NCI-H2029 (cell line): ENCODE measurements at regions not wholly inside any gene's neighbourhood (a gene's known extent, or its start where the extent isn't known, plus 50 kb on each side); places are given as distances from the start of the nearest gene placed in this dataset.

ENCODE experiments used
- DNase-seq: peaks from one replicate; lab custom pipeline; 2025; lab: John Stamatoyannopoulos, UW

DNA sequence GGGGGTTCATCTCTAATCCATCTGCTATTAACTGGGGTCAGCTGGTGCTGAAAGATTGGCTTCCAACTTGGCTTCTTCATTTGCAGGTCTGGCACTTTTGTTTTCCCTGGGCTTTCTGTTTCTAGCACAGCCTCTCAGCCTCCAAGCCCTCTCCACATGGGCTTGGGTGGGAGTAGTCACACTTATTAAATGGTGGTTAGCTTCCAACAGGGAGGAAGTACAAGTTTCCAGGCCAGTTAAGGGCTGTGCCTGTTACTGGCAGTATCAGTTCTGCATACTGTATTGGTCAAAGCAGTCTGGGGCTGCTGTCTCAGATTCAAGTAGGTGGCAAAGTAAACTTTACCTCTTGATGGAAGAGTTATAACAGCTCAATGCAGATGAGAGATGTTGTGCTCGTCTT is 627.1 kb upstream of the CCDC54 start:
- DNase-seq, result no peak

DNA sequence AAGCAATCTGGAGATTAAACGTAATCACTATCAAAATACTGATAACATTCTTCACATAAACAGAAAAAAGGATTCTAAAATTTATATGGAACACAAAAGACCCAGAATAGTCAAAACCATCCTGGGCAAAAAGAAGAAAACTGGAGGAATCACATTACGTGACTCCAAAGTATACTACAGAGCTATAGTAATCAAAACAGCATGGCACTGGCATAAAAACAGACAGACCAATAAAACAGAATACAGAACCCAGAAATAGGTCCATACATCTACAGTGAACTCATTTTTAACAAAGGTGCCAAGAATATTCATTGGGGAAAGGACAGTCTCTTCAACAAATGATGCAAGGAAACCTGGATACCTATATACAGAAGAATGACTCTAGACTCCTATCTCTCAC is 621.9 kb upstream of the CCDC54 start:
- DNase-seq, result no peak

DNA sequence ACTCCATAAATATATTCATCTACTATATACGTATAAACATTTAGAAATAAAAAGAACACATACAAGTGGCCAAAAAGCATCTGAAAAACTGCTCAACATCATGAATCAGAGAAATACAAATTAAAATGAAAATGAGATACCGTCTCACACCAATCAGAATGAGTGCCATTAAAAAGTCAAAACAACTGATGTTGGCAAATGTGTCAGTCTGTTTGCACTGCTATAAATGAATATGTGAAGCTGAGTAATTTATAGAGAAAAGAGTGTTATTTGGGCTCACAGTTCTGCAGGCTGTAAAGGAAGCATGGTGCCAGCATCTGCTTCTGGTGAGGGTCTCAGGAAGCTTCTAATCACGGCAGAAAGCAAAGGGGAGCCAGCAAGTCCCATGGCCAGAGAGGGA is 620.3 kb upstream of the CCDC54 start:
- DNase-seq, result no peak

DNA sequence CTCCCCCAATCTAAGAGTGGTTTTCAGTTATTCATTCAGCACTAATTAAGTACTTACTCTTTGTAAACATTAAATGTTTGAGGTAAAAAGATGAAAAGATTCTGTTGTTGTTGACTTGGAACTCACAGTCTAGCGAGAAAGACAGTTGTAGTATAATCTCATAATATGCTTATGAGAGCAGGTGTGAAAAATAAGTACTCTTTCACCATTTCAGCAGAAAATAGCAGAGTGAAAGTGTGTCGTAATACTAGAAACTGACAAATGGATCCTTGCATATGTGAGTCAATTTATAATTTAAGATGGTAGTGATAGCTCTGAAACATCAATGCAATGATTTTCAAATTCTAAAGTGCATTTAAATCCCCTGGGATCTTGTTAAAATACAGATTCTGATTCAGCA is 618.8 kb upstream of the CCDC54 start:
- no peak for DNase-seq

DNA sequence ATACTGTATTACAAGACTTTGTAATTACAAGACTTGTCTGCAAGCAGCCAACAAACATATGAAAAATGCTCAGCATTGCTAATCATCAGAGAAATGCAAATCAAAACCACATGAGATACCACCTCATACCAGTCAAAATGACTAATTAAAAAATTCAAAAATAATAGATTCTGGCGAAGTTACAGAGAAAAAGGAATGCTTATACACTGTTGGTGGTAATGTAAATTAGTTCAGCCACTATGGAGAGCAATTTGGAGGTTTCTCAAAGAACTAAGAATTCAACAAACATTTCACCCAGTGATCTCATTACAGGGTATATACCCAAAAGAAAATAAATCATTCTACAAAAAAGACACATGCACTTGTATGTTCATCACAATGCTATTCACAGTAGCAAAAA is 617.5 kb upstream of the CCDC54 start:
- DNase-seq, result no peak

DNA sequence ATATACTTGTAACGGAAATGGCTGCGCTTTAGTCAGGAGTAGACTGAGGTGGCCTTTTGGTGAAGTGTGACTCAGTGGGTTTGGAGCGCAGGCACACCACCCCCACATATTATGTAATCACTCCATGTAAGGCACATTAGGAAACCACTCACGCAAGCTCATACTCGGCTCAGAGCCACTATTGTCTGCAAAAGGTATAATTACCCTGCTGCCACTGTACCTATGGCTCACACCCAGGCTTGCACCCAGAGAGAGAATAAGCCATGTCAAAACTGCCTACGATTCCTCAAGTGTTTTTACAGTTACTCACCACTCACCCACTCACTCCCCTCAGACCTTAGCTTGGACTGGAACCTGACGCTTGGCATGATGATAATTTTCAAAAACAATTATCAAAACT is 611.9 kb upstream of the CCDC54 start:
- no peak for DNase-seq

DNA sequence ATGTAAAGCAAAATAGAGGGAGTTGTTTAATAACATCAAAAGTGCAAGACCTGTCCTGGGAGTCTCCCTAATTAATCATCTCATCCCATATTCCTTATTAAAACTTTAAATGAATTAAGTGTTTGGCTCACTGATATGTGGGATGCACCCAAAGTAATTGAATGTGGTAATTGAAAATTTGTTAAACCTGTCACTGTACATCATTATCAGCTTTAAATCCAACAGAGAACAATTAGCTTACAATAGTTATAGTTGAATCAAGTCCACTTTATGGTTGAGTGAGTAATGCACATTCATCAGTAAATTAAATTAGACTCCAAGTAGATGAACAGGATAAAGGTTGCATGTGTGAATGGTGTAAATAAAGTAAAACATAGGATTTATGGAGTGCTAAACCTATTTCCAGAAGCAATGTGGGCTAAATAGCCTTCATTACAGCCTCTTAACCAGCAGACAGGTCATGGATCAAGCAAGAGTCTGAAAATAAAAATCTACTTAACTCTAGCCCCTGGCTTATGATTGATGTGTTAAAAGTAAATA is 608.2 kb upstream of the CCDC54 start:
- no peak for DNase-seq

DNA sequence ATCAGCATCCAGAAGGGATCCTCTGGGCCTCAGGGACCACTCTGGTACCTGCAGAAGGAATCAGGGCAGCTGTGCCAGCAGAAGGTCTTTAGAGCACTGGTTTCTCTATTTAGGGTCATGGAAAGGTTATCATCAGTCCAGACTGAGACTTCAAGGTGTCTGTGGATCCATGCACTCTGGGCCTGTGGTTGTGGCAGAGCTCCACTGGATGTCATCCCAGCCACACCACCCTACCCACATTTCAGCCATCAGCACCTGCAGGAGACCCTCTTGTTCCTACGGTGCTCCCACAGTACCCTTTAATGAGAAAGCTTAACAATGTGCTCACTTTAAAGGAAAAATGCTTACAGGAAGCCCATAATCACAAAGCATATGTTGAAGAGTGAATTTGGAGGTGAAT is 603.4 kb upstream of the CCDC54 start:
- DNase-seq, result no peak

DNA sequence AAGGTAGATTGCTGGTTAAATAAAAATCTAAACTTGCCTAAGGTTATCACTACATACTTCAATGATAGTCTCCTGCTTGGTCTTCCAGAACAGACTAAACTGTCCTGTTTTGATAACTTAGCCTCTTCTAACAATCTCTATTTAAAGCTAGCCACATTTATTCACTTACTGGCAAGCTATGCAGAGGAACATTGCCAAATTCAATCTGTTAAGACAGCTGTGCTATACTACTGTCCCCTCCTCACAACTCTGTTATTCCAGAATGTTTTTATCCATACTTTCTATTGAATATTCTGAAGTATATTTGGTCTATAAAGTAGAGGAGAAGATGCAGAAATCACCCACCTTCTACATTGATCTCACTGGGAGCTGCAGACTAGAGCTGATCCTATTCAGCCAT is 594.0 kb upstream of the CCDC54 start:
- no peak for DNase-seq

DNA sequence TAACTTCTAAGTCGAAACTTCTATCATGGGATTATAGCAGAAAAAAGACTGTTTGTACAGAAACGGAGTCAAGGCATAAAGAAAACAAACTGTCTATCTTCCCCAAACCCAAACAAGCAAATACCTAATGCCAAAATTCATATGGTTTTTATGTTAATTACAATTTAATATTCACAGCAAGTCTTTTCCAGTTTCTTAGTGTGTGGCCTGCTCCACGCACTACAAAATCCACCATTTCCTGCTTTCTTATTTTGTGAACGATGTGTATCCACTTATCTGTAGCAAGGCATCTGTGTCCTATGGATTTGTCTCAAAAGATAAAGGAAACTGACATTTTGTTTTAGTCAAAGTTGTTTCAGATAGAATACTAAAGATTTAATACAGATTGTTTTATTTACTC is 588.0 kb upstream of the CCDC54 start:
- no peak for DNase-seq

DNA sequence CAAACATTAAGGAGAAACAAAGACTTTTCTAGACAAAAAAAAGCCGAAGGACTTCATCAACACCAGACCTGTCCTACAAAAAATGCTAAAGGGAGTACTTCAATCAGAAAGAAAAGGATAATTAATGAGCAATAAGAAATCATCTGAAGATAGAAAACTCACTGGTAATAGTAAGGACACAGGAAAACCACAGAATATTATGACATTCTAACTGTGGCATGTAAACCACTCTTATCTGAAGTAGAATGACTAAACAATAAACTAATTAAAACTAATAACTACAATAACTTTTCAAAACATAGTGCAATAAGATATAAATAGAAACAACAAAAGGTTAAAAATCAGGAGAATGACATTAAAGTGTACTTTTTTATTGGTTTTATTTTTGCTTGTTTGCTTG is 584.5 kb upstream of the CCDC54 start:
- DNase-seq, result no peak

DNA sequence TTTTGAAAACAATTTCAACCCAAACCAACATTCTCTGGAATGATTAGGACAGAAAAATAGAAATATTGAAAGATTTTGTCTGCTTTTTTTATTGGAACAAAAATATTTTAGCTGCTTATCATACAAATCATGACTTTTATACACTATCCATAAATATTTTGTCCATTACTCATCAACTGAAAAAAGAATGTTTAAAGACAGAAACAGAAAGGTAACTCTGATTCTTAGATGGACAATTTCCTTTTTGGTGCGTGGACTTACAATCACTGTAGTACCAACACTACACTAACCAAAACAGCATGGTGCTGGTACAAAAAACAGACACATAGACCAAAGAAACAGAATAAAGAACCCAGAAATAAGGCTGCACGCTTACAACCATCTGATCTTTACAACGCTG is 582.8 kb upstream of the CCDC54 start:
- no peak for DNase-seq

DNA sequence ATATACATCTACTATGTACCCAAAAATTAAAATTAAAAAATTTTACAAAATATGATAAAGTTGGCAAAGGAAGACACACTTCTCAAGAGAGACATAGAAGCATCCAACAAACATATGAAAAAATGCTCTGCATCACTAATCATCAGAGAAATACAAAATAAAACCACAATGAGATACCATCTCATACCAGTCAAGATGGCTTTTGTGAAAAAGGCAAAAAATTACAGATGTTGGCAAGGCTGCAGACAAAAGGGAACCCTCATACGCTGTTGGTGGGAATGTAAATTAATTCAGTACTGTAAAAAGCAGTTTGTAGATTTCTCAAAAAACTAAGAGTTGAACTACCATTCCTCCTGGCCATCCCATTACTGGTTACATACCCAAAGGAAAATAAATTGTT is 581.7 kb upstream of the CCDC54 start:
- no peak for DNase-seq

DNA sequence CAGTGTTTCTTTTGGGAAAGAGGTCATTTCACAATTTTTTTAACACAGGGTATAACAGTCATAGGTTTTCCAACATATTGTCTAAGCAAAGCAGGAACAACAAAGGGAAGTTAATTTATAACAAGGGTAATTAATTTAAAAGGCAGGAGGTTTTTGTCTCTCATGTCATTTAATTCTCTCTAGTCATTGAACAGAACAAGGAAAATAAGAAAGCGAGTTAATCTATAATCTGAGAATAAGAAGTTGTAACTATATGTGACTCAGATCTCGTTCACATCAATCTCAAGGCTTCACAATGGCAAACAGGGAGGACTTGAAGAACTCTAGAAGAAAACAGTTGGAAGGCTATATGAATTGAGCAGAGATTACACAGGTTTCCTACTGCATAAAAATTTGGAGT is 579.8 kb upstream of the CCDC54 start:
- DNase-seq, result no peak

DNA sequence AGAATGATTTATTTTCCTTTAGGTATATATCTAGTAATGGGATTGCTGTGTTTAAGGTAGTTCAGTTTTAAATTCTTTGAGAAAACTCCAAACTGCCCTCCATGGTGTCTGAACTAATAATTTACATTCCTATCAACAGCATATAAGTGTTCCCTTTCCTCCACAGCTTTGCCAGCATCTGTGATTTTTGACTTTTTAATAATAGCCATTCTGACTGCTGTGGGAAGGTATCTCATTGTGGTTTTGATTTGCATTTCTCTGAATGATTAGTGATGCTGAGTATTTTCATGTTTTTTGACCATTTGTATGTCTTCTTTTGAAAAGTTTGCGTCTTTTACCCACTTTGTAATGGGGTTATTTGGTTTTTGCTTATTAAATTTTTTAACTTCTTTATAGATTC is 571.6 kb upstream of the CCDC54 start:
- no peak for DNase-seq

DNA sequence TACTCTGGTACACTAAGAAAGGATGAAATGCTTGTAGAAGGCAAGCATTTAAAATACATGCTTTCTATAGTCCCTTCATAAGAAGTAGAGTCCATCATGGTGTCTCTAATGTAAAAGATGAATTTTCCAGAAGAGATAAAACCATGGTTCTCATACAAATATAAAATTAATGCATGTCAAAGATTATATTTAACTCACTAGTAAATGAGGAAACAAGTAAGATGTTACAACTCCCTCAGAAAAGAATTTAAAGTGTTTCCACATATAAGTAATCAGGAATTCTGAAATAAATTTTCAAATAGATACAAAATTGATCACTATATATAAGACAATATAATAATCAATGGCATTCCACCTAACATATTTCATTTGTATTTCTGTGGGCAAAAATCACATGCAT is 570.3 kb upstream of the CCDC54 start:
- no peak for DNase-seq

DNA sequence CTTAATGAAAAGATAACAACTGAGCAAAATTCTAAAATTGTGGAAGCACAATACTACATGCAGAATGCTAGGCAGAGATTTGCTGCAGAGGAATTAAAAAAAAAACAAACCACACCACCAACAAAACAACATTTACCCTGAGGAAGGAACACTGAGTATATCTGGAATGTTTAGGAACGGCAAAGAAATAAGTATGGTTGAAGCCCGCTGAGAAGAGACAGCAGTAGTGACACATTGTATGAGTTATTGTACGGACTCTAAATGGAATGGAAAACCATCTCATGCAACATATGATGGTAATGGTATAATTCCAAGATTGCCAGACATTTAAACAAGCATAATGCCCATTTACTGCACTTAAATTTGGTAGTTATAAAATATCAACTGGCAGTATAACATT is 568.2 kb upstream of the CCDC54 start:
- no peak for DNase-seq

DNA sequence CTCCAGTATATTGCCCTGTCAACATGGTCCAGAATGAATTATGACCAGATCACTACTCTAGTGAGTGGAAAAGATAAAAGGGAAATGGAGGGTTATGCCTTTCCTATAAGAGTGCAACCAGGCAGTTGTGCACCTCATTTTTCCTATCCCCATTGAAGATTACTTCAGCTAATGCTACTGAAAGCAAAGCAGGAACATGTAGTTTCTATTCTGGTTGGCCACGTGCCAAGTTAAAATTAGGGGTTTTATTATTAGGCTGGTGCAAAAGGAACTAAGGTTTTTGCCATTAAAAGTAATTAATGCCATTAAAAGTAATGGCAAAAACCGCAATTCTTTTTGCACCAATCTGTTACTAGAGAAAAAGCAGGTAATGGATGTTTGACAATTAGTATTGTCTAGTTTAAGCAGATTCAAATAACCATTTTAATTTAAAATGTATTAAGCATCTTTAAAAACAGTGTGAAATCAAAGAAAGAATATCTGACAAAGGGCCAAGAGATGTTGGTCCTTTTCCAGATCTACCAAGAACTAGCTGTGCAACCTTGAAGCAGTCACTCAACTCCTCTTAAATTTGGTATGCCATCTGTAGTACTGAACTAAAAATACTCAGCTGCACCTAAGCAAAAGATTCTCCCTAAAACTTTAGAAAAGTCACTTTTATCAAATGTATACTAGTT is 567.5 kb upstream of the CCDC54 start:
- DNase-seq, result no peak

DNA sequence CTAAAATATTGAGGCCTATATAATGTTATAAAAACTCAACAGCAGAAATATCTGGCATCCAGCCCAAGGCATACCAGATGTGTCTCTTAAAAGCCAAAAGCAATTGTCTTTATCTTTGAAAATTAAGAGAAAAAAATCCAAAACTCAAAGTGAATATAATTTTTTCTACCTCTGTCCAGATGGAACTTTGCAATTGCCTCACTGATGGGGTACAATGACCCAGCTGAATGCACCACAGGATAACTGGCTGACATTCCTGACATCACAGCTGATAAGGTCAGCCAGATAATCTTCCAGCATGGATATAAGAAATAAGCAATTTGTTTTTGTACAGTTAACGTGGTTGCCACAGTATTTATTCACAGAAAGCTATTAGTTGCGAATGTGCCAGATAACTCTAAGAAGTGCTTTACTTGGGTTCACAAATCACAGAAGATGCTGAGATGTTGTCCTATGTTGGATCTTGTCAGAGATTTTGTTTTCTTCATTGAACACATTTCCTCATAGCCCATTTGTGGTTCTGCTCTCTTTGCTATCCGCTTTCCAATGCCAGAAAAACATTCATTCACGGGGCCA is 566.9 kb upstream of the CCDC54 start:
- DNase-seq, result no peak

DNA sequence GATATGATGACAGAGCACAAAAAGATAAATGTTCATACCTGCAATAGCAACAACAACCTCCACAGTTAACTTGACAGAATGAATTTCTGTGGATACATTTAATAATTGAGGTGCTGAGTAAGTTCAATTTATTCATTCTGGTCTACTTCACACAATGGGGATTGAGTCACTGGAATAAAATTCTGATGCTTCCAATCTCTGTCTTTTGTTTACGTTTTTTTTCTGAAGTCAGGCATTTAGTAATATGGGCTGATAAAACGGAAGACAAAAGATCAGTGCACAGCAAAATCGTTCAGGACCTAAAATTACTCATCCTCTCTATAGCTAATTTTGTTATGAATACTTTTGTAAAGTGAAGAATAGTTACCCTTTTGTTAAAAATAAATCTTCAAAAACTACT is 565.9 kb upstream of the CCDC54 start:
- no peak for DNase-seq

DNA sequence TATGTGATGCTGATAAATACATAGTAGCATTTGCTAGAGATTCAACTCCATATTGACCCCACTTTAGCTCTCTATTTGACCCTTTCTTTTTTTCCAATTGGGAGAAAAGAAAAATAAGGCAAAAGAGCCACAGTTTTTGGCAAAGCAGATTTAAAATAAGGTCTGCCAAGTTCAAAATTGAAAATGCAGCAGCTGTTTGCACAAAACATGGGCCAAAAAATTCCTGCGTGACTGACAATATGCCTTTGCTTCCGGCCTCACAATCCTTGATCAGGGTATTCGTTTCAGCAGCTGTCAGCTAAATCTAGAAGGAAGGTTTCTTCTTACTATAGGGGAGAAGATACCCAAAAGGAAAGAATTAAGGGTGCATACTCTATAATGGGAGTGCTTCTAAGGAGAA is 563.5 kb upstream of the CCDC54 start:
- DNase-seq, result no peak

DNA sequence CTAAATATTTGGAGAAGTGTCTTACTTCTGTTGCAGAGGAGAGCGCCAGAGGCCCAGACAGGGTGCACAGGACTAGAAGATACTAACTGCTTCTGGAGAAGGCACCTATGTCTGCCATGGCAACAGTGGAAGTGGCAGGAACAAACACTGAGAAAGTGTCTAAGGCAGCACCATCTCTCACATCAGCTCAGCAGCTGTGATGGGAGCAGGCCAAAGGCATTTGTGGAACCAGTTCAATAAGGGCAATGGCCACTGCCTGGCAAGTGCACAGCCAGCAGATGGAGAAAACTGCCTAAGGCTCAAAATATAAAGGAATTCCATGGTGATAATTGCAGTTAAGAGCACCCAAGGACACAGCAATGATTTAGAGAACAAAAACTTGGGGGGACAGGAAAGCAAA is 563.0 kb upstream of the CCDC54 start:
- no peak for DNase-seq

DNA sequence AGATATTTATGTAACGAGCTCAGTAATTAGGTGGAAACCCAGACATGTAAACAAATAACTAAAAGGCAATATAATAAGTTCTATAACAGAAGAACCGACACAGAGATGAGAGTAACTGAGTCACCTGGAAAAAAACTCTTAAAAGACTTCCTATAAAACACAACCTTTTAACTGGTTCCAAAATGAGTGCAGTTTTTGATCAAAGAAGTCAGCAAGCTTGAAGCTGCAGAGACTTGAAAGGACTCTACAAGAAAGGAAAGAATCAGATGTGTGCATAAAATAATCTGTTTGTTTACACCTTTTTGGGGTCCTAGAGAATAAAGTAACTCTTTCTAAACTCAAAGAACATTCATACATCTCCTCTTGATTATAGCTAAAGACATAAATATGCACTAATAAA is 560.4 kb upstream of the CCDC54 start:
- no peak for DNase-seq

DNA sequence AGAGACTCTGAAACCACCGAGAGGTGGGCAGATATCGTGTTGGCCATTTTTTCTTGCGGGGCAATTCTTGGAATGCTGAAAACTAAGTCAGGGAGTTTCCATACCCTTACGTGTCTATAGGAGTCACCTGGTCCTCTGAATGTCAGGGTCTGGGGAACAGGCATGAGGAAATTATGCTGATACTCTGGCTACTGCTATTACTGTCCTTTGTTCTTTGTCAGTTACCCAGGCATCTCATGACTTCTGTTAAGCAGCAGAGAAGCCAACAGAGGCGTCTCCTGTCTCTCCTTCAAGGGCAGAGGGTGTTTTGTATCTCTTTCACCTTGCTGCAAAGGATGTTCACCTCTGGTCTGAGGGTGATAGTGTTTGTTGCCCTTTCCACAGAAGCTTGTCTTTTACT is 559.5 kb upstream of the CCDC54 start:
- no peak for DNase-seq
